ENCODE measurements at regions not wholly inside any gene's neighbourhood (a gene's known extent, or its start where the extent isn't known, plus 50 kb on each side); places are given as distances from the start of the nearest gene placed in this dataset.

- DNase-seq (ENCODE audit: low read depth in 2 of 2): no peak
Observed at GRCh38 chr5:133882389-133882695, 86.1 kb downstream of the C5orf15 start.

GRCh38 chr5:133881576-133882388 is 86.6 kb downstream of the C5orf15 start:
- no peak for DNase-seq (ENCODE audit: low read depth in 2 of 2)

GRCh38 chr5:133878236-133878555 is 90.2 kb downstream of the C5orf15 start:
- no peak for DNase-seq (ENCODE audit: low read depth in 2 of 2)

GRCh38 chr5:133877351-133878235 is 90.8 kb downstream of the C5orf15 start:
- no peak for DNase-seq (ENCODE audit: low read depth in 2 of 2)

GRCh38 chr5:133876266-133876665 is 92.2 kb downstream of the C5orf15 start:
- DNase-seq (ENCODE audit: low read depth in 2 of 2): no peak

- no peak for DNase-seq (ENCODE audit: low read depth in 2 of 2)
Observed at GRCh38 chr5:133875179-133875578, 93.2 kb downstream of the C5orf15 start.

- DNase-seq (ENCODE audit: low read depth in 2 of 2): no peak
Observed at GRCh38 chr5:133873449-133873848, 95.0 kb downstream of the C5orf15 start.

- no peak for DNase-seq (ENCODE audit: low read depth in 2 of 2)
Observed at GRCh38 chr5:133870661-133871060, 97.8 kb downstream of the C5orf15 start.

- no peak for DNase-seq (ENCODE audit: low read depth in 2 of 2)
Observed at GRCh38 chr5:133869519-133870335, 98.7 kb downstream of the C5orf15 start.

- peak; percentile 23 to 32 for DNase-seq (ENCODE audit: low read depth in 2 of 2)
Observed at GRCh38 chr5:133868946-133869518, 99.4 kb downstream of the C5orf15 start.

- no peak for DNase-seq (ENCODE audit: low read depth in 2 of 2)
Observed at GRCh38 chr5:133867851-133868545, 100.4 kb downstream of the C5orf15 start.

- DNase-seq (ENCODE audit: low read depth in 2 of 2): no peak
Observed at GRCh38 chr5:133867341-133867740, 101.1 kb downstream of the C5orf15 start.

- DNase-seq (ENCODE audit: low read depth in 2 of 2): no peak
Observed at GRCh38 chr5:133866903-133867245, 101.6 kb downstream of the C5orf15 start.

- DNase-seq (ENCODE audit: low read depth in 2 of 2): no peak
Observed at GRCh38 chr5:133866160-133866902, 102.1 kb downstream of the C5orf15 start.

GRCh38 chr5:133865113-133865512 is 103.3 kb downstream of the C5orf15 start:
- no peak for DNase-seq (ENCODE audit: low read depth in 2 of 2)

GRCh38 chr5:133864711-133865110 is 103.7 kb downstream of the C5orf15 start:
- DNase-seq (ENCODE audit: low read depth in 2 of 2): no peak

- DNase-seq (ENCODE audit: low read depth in 2 of 2): no peak
Observed at GRCh38 chr5:133863857-133864585, 104.4 kb downstream of the C5orf15 start.

GRCh38 chr5:133861161-133861737 is 107.2 kb downstream of the C5orf15 start:
- DNase-seq (ENCODE audit: low read depth in 2 of 2): peak in 1 of 2 donors; percentile 3

GRCh38 chr5:133859073-133859472 is 109.4 kb downstream of the C5orf15 start:
- no peak for DNase-seq (ENCODE audit: low read depth in 2 of 2)
